HepG2 (cell line): ENCODE measurements at regions not wholly inside any gene's neighbourhood (a gene's known extent, or its start where the extent isn't known, plus 50 kb on each side); places are given as distances from the start of the nearest gene placed in this dataset.

Source experiments
- CTCF ChIP-seq: sonication (generic); formaldehyde crosslinking; IDR thresholded peaks from 2 replicates; pipeline ENCODE4 v1.5.0; 2020; ENCODE audit warnings: mild to moderate bottlenecking, missing genetic modification reagents, moderate library complexity
- GATAD1 ChIP-seq: IDR thresholded peaks from 2 replicates; pipeline ENCODE4 v1.6.1; 2016; ENCODE audit warnings: missing genetic modification reagents, missing compliant biosample characterization
- JUN ChIP-seq: sonication (generic); formaldehyde crosslinking; IDR thresholded peaks from 2 replicates; pipeline ENCODE4 v1.4.0; 2020; ENCODE audit warnings: mild to moderate bottlenecking, missing genetic modification reagents
- JUND ChIP-seq: sonication (generic); formaldehyde crosslinking; IDR thresholded peaks from 2 replicates; pipeline ENCODE4 v1.8.0; 2022; ENCODE audit warnings: mild to moderate bottlenecking, missing genetic modification reagents
- MYC ChIP-seq: sonication (generic); formaldehyde crosslinking; IDR thresholded peaks from 2 replicates; pipeline ENCODE4 v1.9.0; 2021; ENCODE audit warnings: missing genetic modification reagents, borderline replicate concordance
- RAD51 ChIP-seq: fragments of 450-650 bp; IDR thresholded peaks from 2 replicates; pipeline ENCODE4 v1.6.1; 2016; ENCODE audit warnings: borderline replicate concordance
- ZNF644 ChIP-seq: IDR thresholded peaks from 2 replicates; pipeline ENCODE4 v1.6.1; 2016; ENCODE audit warnings: low read depth
- ZNF850 ChIP-seq: sonication (generic); formaldehyde crosslinking; conservative IDR thresholded peaks from 2 replicates; pipeline ENCODE4 v1.9.0; 2021; ENCODE audit warnings: mild to moderate bottlenecking, missing genetic modification reagents
- ZSCAN12 ChIP-seq: sonication (generic); formaldehyde crosslinking; IDR thresholded peaks from 2 replicates; pipeline ENCODE4 v1.9.0; 2021; ENCODE audit warnings: mild to moderate bottlenecking, missing genetic modification reagents

- no peak for TF ChIP-seq JUN (CRISPR knock-in tag)
- no peak for TF ChIP-seq JUND (CRISPR knock-in tag)
- no peak for TF ChIP-seq ZNF644
- no peak for TF ChIP-seq CTCF (CRISPR knock-in tag)
- TF ChIP-seq ZSCAN12 = no peak
- no peak for TF ChIP-seq ZNF850 (CRISPR knock-in tag)
- TF ChIP-seq GATAD1 = no peak
- no peak for TF ChIP-seq RAD51
- TF ChIP-seq MYC (CRISPR knock-in tag) = no peak
Observed at GRCh38 chrX:42902513-42902912, 124.5 kb upstream of the PPP1R2C start.
